ENCODE measurements at regions not wholly inside any gene's neighbourhood (a gene's known extent, or its start where the extent isn't known, plus 50 kb on each side); places are given as distances from the start of the nearest gene placed in this dataset.

DNA sequence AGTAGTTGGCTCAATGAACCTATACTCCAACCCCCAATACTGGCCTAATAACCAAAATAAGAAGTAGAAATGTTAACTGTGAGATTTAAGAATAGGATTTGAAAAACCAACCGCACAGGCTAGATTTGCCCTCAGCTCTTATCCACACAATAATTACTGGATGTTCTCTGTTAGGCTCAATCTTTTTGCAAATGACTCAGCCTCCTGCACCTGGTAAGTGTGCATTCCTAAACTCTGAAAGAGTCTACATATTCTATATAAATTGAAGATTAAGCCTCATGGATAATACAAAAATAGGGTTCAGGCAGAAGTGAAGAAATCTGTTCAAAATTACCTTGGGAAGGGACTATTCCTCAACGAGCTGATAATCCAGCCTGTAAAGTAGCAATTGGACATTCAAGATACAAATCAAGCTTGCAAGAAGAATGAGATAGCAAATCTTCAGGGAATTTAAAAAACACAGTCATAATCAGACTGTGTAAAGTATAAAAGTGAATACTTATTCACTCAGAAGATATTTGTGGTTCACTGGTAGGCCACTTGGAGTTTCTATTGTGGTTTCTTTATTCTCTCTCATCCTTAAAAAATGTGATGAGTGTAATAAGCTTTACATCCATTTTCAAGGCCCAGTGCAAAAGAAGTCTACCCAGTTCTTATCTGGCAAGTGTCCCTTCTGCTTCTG lies 931.9 kb upstream of the SOX9 start:
- TF ChIP-seq, protein P1, sequence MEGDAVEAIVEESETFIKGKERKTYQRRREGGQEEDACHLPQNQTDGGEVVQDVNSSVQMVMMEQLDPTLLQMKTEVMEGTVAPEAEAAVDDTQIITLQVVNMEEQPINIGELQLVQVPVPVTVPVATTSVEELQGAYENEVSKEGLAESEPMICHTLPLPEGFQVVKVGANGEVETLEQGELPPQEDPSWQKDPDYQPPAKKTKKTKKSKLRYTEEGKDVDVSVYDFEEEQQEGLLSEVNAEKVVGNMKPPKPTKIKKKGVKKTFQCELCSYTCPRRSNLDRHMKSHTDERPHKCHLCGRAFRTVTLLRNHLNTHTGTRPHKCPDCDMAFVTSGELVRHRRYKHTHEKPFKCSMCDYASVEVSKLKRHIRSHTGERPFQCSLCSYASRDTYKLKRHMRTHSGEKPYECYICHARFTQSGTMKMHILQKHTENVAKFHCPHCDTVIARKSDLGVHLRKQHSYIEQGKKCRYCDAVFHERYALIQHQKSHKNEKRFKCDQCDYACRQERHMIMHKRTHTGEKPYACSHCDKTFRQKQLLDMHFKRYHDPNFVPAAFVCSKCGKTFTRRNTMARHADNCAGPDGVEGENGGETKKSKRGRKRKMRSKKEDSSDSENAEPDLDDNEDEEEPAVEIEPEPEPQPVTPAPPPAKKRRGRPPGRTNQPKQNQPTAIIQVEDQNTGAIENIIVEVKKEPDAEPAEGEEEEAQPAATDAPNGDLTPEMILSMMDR (IDR thresholded peaks at IDR 0.05): no peak
- TF ChIP-seq POLR2A (IDR thresholded peaks at IDR 0.05): no peak

All from uterus (tissue), 2 donors.